ENCODE measurements at regions not wholly inside any gene's neighbourhood (a gene's known extent, or its start where the extent isn't known, plus 50 kb on each side); places are given as distances from the start of the nearest gene placed in this dataset.

GRCh38 chr14:73794146-73794545 lies 57.5 kb upstream of the PTGR2 start:
- H3K4me3 ChIP-seq (ENCODE audit: low read length): no peak overlapping the region
- DNase-seq (ENCODE audit: low read depth): no peak
- TF ChIP-seq CTCF (IDR thresholded peaks at IDR 0.05; ENCODE audit: insufficient read depth, low read depth, low read length, missing control alignments): no peak

GRCh38 chr14:73792481-73792880 lies 59.1 kb upstream of the PTGR2 start:
- TF ChIP-seq CTCF (IDR thresholded peaks at IDR 0.05; ENCODE audit: insufficient read depth, low read depth, low read length, missing control alignments): no peak
- no peak for DNase-seq (ENCODE audit: low read depth)
- H3K4me3 ChIP-seq (ENCODE audit: low read length): no peak overlapping the region

- DNase-seq (ENCODE audit: low read depth): peak; percentile 93
- TF ChIP-seq CTCF (IDR thresholded peaks at IDR 0.05; ENCODE audit: insufficient read depth, low read depth, low read length, missing control alignments): no peak
- H3K4me3 ChIP-seq (ENCODE audit: low read length): no peak overlapping the region
Measured at GRCh38 chr14:73789989-73790581, 61.5 kb upstream of the PTGR2 start.

- DNase-seq (ENCODE audit: low read depth): peak; percentile 11
- no peak for TF ChIP-seq CTCF (IDR thresholded peaks at IDR 0.05; ENCODE audit: insufficient read depth, low read depth, low read length, missing control alignments)
- H3K4me3 ChIP-seq (ENCODE audit: low read length): no peak overlapping the region
Measured at GRCh38 chr14:73788701-73789551, 62.7 kb upstream of the PTGR2 start.

- no peak for DNase-seq (ENCODE audit: low read depth)
- no peak overlapping the region for H3K4me3 ChIP-seq (ENCODE audit: low read length)
- TF ChIP-seq CTCF (IDR thresholded peaks at IDR 0.05; ENCODE audit: insufficient read depth, low read depth, low read length, missing control alignments): no peak
Measured at GRCh38 chr14:73788317-73788598, 63.4 kb upstream of the PTGR2 start.

- no peak for TF ChIP-seq CTCF (IDR thresholded peaks at IDR 0.05; ENCODE audit: insufficient read depth, low read depth, low read length, missing control alignments)
- peak; percentile 42 for DNase-seq (ENCODE audit: low read depth)
- H3K4me3 ChIP-seq (ENCODE audit: low read length): peak overlapping the region; percentile 58
Measured at GRCh38 chr14:73787486-73788316, 63.9 kb upstream of the PTGR2 start.
